Hematopoietic multipotent progenitor cell treated with erythropoietin and hydrocortisone succinate and interleukin-3 and kit ligand, for 17 days (in vitro differentiated cells): ENCODE measurements at regions not wholly inside any gene's neighbourhood (a gene's known extent, or its start where the extent isn't known, plus 50 kb on each side); places are given as distances from the start of the nearest gene placed in this dataset.
"Not testable (repeated sequence)": the region's sequence is repeated elsewhere in the genome, so short reads cannot be mapped to it uniquely, and the experiment has no call there.

Experiments used
- DNase-seq: peaks from one replicate; pipeline ENCODE4 v3.0.0-alpha.2; 2015; ENCODE audit warnings: low spot score

- DNase-seq, result not testable (repeated sequence)
Measured at GRCh38 chr6:71007298-71007697, 50.4 kb upstream of the B3GAT2 start.

GRCh38 chr6:71011871-71012371 lies 55.1 kb upstream of the B3GAT2 start:
- no peak for DNase-seq

GRCh38 chr6:71012866-71013469 lies 56.1 kb upstream of the B3GAT2 start:
- peak; percentile 21 for DNase-seq

- DNase-seq, result no peak
Measured at GRCh38 chr6:71015392-71015791, 58.5 kb upstream of the B3GAT2 start.

GRCh38 chr6:71028236-71028876 lies 71.5 kb upstream of the B3GAT2 start:
- no peak for DNase-seq

- no peak for DNase-seq
Measured at GRCh38 chr6:71028877-71029252, 72.0 kb upstream of the B3GAT2 start.

GRCh38 chr6:71029555-71029954 lies 72.7 kb upstream of the B3GAT2 start:
- DNase-seq, result no peak

GRCh38 chr6:71031912-71032311 lies 75.1 kb upstream of the B3GAT2 start:
- no peak for DNase-seq

GRCh38 chr6:71033171-71033570 lies 76.3 kb upstream of the B3GAT2 start:
- no peak for DNase-seq

GRCh38 chr6:71033890-71034289 lies 77.0 kb upstream of the B3GAT2 start:
- DNase-seq, result no peak

- DNase-seq, result no peak
Measured at GRCh38 chr6:71034563-71035345, 77.9 kb upstream of the B3GAT2 start.

GRCh38 chr6:71035871-71036270 lies 79.0 kb upstream of the B3GAT2 start:
- DNase-seq, result no peak

GRCh38 chr6:71038711-71039344 lies 82.0 kb upstream of the B3GAT2 start:
- no peak for DNase-seq

GRCh38 chr6:71040043-71040442 lies 83.2 kb upstream of the B3GAT2 start:
- no peak for DNase-seq

GRCh38 chr6:71040841-71041240 lies 84.0 kb upstream of the B3GAT2 start:
- no peak for DNase-seq

GRCh38 chr6:71043902-71044301 lies 87.0 kb upstream of the B3GAT2 start:
- no peak for DNase-seq

- DNase-seq, result no peak
Measured at GRCh38 chr6:71044753-71045152, 87.9 kb upstream of the B3GAT2 start.

GRCh38 chr6:71045296-71045695 lies 88.4 kb upstream of the B3GAT2 start:
- DNase-seq, result no peak

- no peak for DNase-seq
Measured at GRCh38 chr6:71047417-71047816, 90.6 kb upstream of the B3GAT2 start.

GRCh38 chr6:71048320-71049164 lies 91.7 kb upstream of the B3GAT2 start:
- DNase-seq, result no peak

- DNase-seq, result no peak
Measured at GRCh38 chr6:71049198-71049770, 92.4 kb upstream of the B3GAT2 start.
